Left lung (tissue), 4 donors: ENCODE measurements at regions not wholly inside any gene's neighbourhood (a gene's known extent, or its start where the extent isn't known, plus 50 kb on each side); places are given as distances from the start of the nearest gene placed in this dataset.

Experiments
- ATAC-seq: fragments of 200-7000 bp; cut with Tn5 transposase; one replicate; pipeline ENCODE4 v1.9.1; 2020; ENCODE audit warnings: moderate library complexity
- DNase-seq, 4 donors: peaks; one replicate each; pipeline ENCODE4 v3.0.0-alpha.2; 2013 to 2020
- H3K27ac ChIP-seq, 2 donors: fragments of 200-600 bp; sonication (generic) in 1 of 2; one replicate each; pipeline versions ENCODE4 v1.5.0 to v1.8.0; 2020 to 2021
- H3K27me3 ChIP-seq, 2 donors: fragments of 200-600 bp; sonication (generic) in 1 of 2; one replicate each; pipeline versions ENCODE4 v1.5.0 to v1.8.0; 2020 to 2021
- H3K36me3 ChIP-seq, 2 donors: fragments of 200-600 bp; sonication (generic) in 1 of 2; one replicate each; pipeline versions ENCODE4 v1.5.0 to v1.8.0; 2020 to 2021
- H3K4me1 ChIP-seq, 2 donors: fragments of 200-600 bp; one replicate each; pipeline ENCODE4 v1.8.0; 2021
- H3K4me3 ChIP-seq, 2 donors: fragments of 200-600 bp; sonication (generic) in 1 of 2; one replicate each; pipeline versions ENCODE4 v1.5.0 to v1.8.0; 2020 to 2021; ENCODE audit warnings: mild to moderate bottlenecking in 1 of 2
- H3K9me3 ChIP-seq, 2 donors: fragments of 200-600 bp; sonication (generic) in 1 of 2; one replicate each; pipeline versions ENCODE4 v1.5.0 to v1.8.0; 2020 to 2021
- CTCF ChIP-seq, 2 donors: fragments of 200-600 bp; sonication (generic) in 1 of 2; IDR thresholded peaks; one replicate each; pipeline versions ENCODE4 v1.5.0 to v1.8.0; 2021; ENCODE audit warnings: antibody characterized with exemption in 2 of 2
- intact Hi-C, 2 donors: fragments of 100-400 bp; cut with DNase I; formaldehyde crosslinking; loops; one replicate each; pipeline versions ENCODE4 v1.11.2 to v1.14.2; 2022
- donor health status: DM: no; HTN: yes; CAD: no.
- donor health status: DM: no; HTN: no; CAD: no.

GRCh38 chr4:11263208-11263607, 165.5 kb downstream of the HS3ST1 start:
- H3K27me3 ChIP-seq: no peaks in the 10 kb centered on the region
- TF ChIP-seq CTCF (IDR thresholded peaks at IDR 0.05): no peak

GRCh38 chr4:11261066-11261850, 167.4 kb downstream of the HS3ST1 start:
- Histone ChIP-seq H3K27me3 (no peaks in the 10 kb centered on the region), H3K36me3 (no peaks in the 10 kb centered on the region), H3K9me3 (peaks cover 0 to under 1% of the 10 kb centered on the region in 2 donors), H3K27ac (no peak overlapping the region), H3K4me1 (no peaks in the 10 kb centered on the region), H3K4me3 (no peak overlapping the region)
- ATAC-seq (no peak), DNase-seq (no peak)
- intact Hi-C loops: no loop called here
- TF ChIP-seq CTCF (IDR thresholded peaks at IDR 0.05): no peak

More at GRCh38 chr4:11263208-11263607, 165.5 kb downstream of the HS3ST1 start:
- DNase-seq (no peak), ATAC-seq (no peak)
- Histone ChIP-seq H3K9me3 (peaks cover 0 to 3% of the 10 kb centered on the region in 2 donors), H3K4me3 (no peak overlapping the region), H3K36me3 (no peaks in the 10 kb centered on the region), H3K27ac (no peak overlapping the region), H3K4me1 (no peaks in the 10 kb centered on the region)
- intact Hi-C loops: no loop called here

GRCh38 chr4:11259837-11260236, 168.9 kb downstream of the HS3ST1 start:
- intact Hi-C loops: no loop called here
- H3K27ac ChIP-seq: no peak overlapping the region
- no peaks in the 10 kb centered on the region for H3K36me3 ChIP-seq
- no peak for ATAC-seq
- H3K27me3 ChIP-seq: no peaks in the 10 kb centered on the region
- no peak overlapping the region for H3K4me3 ChIP-seq
- H3K4me1 ChIP-seq: no peaks in the 10 kb centered on the region
- no peaks in the 10 kb centered on the region for H3K9me3 ChIP-seq
- no peak for DNase-seq
- no peak for TF ChIP-seq CTCF (IDR thresholded peaks at IDR 0.05)

- intact Hi-C loops: no loop called here
- DNase-seq (no peak), ATAC-seq (no peak)
- no peak for TF ChIP-seq CTCF (IDR thresholded peaks at IDR 0.05)
- Histone ChIP-seq H3K4me3 (no peak overlapping the region), H3K27me3 (no peaks in the 10 kb centered on the region), H3K4me1 (no peaks in the 10 kb centered on the region), H3K36me3 (no peaks in the 10 kb centered on the region), H3K27ac (no peak overlapping the region), H3K9me3 (peaks cover 0 to under 1% of the 10 kb centered on the region in 2 donors)
Observed at GRCh38 chr4:11252149-11252548, 176.5 kb downstream of the HS3ST1 start.

GRCh38 chr4:11250510-11250909, 178.2 kb downstream of the HS3ST1 start:
- intact Hi-C loops: no loop called here
- Histone ChIP-seq H3K27ac (no peak overlapping the region), H3K9me3 (peaks cover 0 to 9% of the 10 kb centered on the region in 2 donors), H3K4me1 (no peaks in the 10 kb centered on the region), H3K36me3 (no peaks in the 10 kb centered on the region), H3K4me3 (no peak overlapping the region), H3K27me3 (no peaks in the 10 kb centered on the region)
- DNase-seq (no peak), ATAC-seq (no peak)
- TF ChIP-seq CTCF (IDR thresholded peaks at IDR 0.05): no peak
